ENCODE measurements at regions not wholly inside any gene's neighbourhood (a gene's known extent, or its start where the extent isn't known, plus 50 kb on each side); places are given as distances from the start of the nearest gene placed in this dataset.

GRCh38 chr5:85441853-85442252 lies 1057.2 kb upstream of the EDIL3 start:
- TF ChIP-seq ESRRA (CRISPR knock-in tag; IDR thresholded peaks at IDR 0.05; ENCODE audit: borderline replicate concordance) (no peak), CTCF (IDR thresholded peaks at IDR 0.05) (no peak), CBFB (CRISPR knock-in tag; IDR thresholded peaks at IDR 0.05; ENCODE audit: low read depth) (no peak), JUN (CRISPR knock-in tag; IDR thresholded peaks at IDR 0.05) (no peak), ZNF532 (CRISPR knock-in tag; IDR thresholded peaks at IDR 0.05; ENCODE audit: borderline replicate concordance) (no peak), ZNF121 (CRISPR knock-in tag; IDR thresholded peaks at IDR 0.05) (no peak), CREB1 (CRISPR knock-in tag; IDR thresholded peaks at IDR 0.05) (no peak), GABPB1 (CRISPR knock-in tag; IDR thresholded peaks at IDR 0.05) (no peak), USF2 (CRISPR knock-in tag; IDR thresholded peaks at IDR 0.05) (no peak), CREM (CRISPR knock-in tag; IDR thresholded peaks at IDR 0.05) (no peak)
